ENCODE measurements at regions not wholly inside any gene's neighbourhood (a gene's known extent, or its start where the extent isn't known, plus 50 kb on each side); places are given as distances from the start of the nearest gene placed in this dataset.

- H3K36me3 Mint-ChIP-seq = no peaks in the 10 kb centered on the region
- no peaks in the 10 kb centered on the region for H4K20me1 ChIP-seq (ENCODE audit: insufficient read depth, low read length)
- H3K9me3 ChIP-seq (replicated peaks in 1 of 2; ENCODE audit: control insufficient read depth in 1 of 2, insufficient read depth in 1 of 2, low read length in 2 of 2) = no peaks in the 10 kb centered on the region
- no peak for DNase-seq
- WGBS (ENCODE audit: insufficient coverage) = no CpG with 5 or more reads among the region's 1 CpG
- H3K27me3 Mint-ChIP-seq (ENCODE audit: low read depth in 3 of 3) = peaks cover 0 to 2% (median 0%) of the 10 kb centered on the region in 3 donors
- H3K27ac ChIP-seq (ENCODE audit: low read depth in 1 of 2, low read length in 2 of 2) = no peak overlapping the region
- intact Hi-C loops (cut with micrococcal nuclease) = no loop called here
- no peak overlapping the region for H3K4me2 ChIP-seq (replicated peaks; ENCODE audit: extremely low read depth, low read length, poor library complexity, severe bottlenecking)
- no peak overlapping the region for H3K27ac Mint-ChIP-seq
- no peaks in the 10 kb centered on the region for H3K36me3 ChIP-seq (replicated peaks in 1 of 2; ENCODE audit: control insufficient read depth in 1 of 2, insufficient read depth in 2 of 2, low read length in 2 of 2)
- no peaks in the 10 kb centered on the region for H3K79me2 ChIP-seq (ENCODE audit: insufficient read depth, low read length)
- no peak overlapping the region for H2AFZ ChIP-seq (ENCODE audit: insufficient read depth, low read depth, low read length, poor library complexity, severe bottlenecking)
- H3K27me3 ChIP-seq (ENCODE audit: control insufficient read depth in 2 of 2, insufficient read depth in 2 of 2, low read length in 2 of 2) = no peaks in the 10 kb centered on the region
- H3K4me1 ChIP-seq (ENCODE audit: control insufficient read depth in 1 of 2, insufficient read depth in 2 of 2, low read length in 2 of 2) = no peaks in the 10 kb centered on the region
- TF ChIP-seq CTCF (IDR thresholded peaks at IDR 0.05) = no peak
- H3K4me1 Mint-ChIP-seq = no peaks in the 10 kb centered on the region
- H3K9me3 Mint-ChIP-seq = peaks cover 0 to 10% (median 0%) of the 10 kb centered on the region in 7 donors
- H3K4me3 Mint-ChIP-seq = no peak overlapping the region
- H3K9ac ChIP-seq (ENCODE audit: insufficient read depth, low read length, poor library complexity, severe bottlenecking) = no peak overlapping the region
- H3K4me3 ChIP-seq (replicated peaks in 1 of 3; ENCODE audit: low read depth in 2 of 3, low read length in 3 of 3) = no peak overlapping the region
Observed at GRCh38 chr6:120569714-120570113, 764.6 kb downstream of the TBC1D32 start.

GRCh38 chr6:120564779-120565178, 769.5 kb downstream of the TBC1D32 start:
- Histone ChIP-seq H2AFZ (ENCODE audit: insufficient read depth, low read depth, low read length, poor library complexity, severe bottlenecking) (no peak overlapping the region), H3K4me3 (replicated peaks in 1 of 3; ENCODE audit: low read depth in 2 of 3, low read length in 3 of 3) (no peak overlapping the region), H3K27ac (ENCODE audit: low read depth in 1 of 2, low read length in 2 of 2) (no peak overlapping the region), H3K4me1 (ENCODE audit: control insufficient read depth in 1 of 2, insufficient read depth in 2 of 2, low read length in 2 of 2) (no peaks in the 10 kb centered on the region), H3K4me2 (replicated peaks; ENCODE audit: extremely low read depth, low read length, poor library complexity, severe bottlenecking) (no peak overlapping the region), H3K9ac (ENCODE audit: insufficient read depth, low read length, poor library complexity, severe bottlenecking) (no peak overlapping the region), H3K36me3 (replicated peaks in 1 of 2; ENCODE audit: control insufficient read depth in 1 of 2, insufficient read depth in 2 of 2, low read length in 2 of 2) (no peaks in the 10 kb centered on the region), H3K9me3 (replicated peaks in 1 of 2; ENCODE audit: control insufficient read depth in 1 of 2, insufficient read depth in 1 of 2, low read length in 2 of 2) (peaks cover 6 to 7% of the 10 kb centered on the region in 2 donors), H3K79me2 (ENCODE audit: insufficient read depth, low read length) (no peaks in the 10 kb centered on the region), H4K20me1 (ENCODE audit: insufficient read depth, low read length) (no peaks in the 10 kb centered on the region), H3K27me3 (ENCODE audit: control insufficient read depth in 2 of 2, insufficient read depth in 2 of 2, low read length in 2 of 2) (no peaks in the 10 kb centered on the region)
- Mint-ChIP-seq H3K9me3 (peaks cover 0 to 12% (median 2%) of the 10 kb centered on the region in 7 donors), H3K27me3 (ENCODE audit: low read depth in 3 of 3) (peaks cover 0 to 2% (median 0%) of the 10 kb centered on the region in 3 donors), H3K27ac (no peak overlapping the region), H3K36me3 (no peaks in the 10 kb centered on the region), H3K4me1 (no peaks in the 10 kb centered on the region), H3K4me3 (no peak overlapping the region)
- intact Hi-C loops (cut with micrococcal nuclease) = no loop called here
- no CpG with 5 or more reads among the region's 3 CpGs for WGBS (ENCODE audit: insufficient coverage)
- TF ChIP-seq CTCF (IDR thresholded peaks at IDR 0.05) = no peak
- DNase-seq = no peak
